GM18517 (cell line): ENCODE measurements at regions not wholly inside any gene's neighbourhood (a gene's known extent, or its start where the extent isn't known, plus 50 kb on each side); places are given as distances from the start of the nearest gene placed in this dataset.

Source experiments
- ATAC-seq: cut with Tn5 transposase; IDR thresholded peaks from one replicate; pipeline ENCODE4 v1.9.1; 2021; ENCODE audit warnings: mild to moderate bottlenecking, moderate library complexity; ENCODE audit not compliant: unreplicated experiment

- no peak for ATAC-seq
Observed at GRCh38 chr6:168886964-168887363, 366.7 kb downstream of the THBS2 start.

DNA sequence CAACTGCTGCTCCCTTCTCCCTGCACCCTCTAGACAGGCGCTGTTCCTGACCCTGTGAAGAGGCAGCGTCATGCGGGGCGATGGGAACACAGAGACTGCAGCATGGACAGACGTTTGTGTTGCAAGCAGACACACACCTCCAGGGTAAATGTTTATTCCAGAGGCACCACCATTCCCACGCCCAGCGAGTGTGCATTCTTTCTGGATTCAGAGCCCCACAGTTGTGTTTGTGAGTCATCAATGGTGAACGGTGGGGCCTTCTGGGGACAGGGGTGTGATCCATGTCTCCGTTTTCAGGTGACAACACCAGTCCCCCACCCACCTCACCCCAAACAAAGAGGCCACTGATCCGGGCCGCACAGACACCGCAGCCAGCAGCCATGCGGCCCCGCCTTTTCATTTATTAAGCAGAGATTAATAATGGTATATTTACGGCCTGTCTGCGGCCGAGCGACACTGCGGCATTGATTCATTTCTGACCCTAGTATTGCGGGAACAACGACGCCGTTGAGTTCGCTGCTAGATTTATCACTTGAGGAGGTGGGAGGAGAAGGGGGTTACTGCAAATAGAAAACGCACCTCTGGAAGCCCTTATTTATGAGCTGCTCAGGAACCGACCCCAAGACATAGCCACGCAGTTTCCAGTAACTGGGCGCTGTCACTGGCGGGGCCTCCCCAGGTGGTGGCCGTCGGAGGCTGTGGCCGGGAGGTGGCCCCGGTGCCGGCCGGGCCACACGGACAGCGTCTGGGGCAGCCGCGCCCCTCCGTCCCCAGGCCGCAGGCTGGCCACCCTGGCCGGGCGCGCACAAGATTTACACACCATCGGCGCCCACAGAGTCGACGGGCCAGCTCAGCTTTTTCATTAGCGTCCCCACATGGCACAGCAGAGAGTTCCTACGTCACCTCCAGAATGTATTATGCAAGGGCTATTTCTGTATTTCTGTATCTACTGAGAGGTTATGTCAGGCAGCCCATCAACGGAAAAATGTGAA, 367.6 kb downstream of the THBS2 start:
- ATAC-seq, result no peak

GRCh38 chr6:168885196-168885595, 368.4 kb downstream of the THBS2 start:
- no peak for ATAC-seq

- ATAC-seq, result no peak
Observed at GRCh38 chr6:168884646-168885086, 369.0 kb downstream of the THBS2 start.

GRCh38 chr6:168884050-168884645, 369.5 kb downstream of the THBS2 start:
- no peak for ATAC-seq

GRCh38 chr6:168883410-168884049, 370.1 kb downstream of the THBS2 start:
- no peak for ATAC-seq

DNA sequence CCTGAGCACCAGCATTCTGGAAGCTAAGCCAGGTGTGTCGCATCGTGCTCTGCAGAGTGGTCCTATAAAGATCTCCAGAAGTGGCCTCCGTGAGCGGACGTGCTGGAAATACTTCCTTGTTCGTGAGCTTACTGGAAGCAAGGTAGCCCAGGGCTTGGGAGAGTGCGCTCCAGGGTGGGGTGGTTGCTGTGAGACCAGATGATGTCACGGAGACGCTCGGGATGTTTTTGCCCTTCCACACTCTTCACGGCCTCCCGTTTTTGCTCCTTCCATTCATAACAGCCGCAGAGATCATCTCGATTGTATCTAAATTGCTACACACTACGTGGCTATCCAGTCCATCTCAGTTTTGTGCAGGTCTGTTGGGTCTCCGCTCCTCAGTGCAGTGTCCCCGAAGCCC, 373.4 kb downstream of the THBS2 start:
- ATAC-seq, result no peak

DNA sequence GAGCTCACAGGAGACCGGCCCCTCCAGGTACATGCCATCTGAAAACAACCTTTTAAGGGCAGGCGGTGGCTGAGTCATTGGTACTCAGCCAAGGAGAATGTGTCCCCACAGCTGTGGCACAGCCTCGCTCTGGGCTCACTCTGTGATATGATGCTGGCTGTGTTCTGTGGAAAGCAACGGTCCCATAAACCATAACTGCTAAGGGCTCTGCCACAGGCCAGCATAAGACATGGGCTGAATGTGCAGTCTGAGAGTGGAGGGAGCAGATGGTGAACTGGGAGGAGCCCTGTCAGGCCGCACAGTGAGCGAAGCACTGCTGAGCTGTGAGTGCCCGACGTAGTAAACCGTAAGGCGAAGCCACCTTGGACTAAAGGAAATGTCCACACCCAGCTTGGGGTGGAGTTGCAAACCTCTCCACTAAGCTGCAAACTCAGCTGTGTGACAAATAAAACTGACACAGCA, 375.8 kb downstream of the THBS2 start:
- ATAC-seq, result no peak

DNA sequence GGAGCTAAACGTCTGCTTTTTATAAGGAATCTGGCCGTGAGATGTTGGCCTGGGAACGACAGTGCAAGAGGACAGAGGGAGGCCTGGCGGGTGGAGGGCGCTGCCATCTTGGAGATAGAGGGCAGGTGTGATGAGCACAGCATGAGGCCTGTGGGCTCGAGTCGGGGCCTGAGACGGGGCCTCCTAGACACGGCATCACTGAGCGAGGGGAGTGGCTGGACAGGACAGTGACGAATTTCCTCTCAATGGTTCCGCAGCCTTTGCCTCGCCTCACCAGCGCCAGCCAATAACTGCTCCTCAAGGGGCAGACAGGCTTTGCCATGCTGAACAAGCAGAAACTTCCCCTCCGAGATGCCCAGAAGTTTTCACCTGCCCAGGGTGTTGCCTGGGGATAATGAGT, 376.7 kb downstream of the THBS2 start:
- ATAC-seq, result no peak

- no peak for ATAC-seq
Observed at GRCh38 chr6:168875811-168876576, 377.7 kb downstream of the THBS2 start.

- no peak for ATAC-seq
Observed at GRCh38 chr6:168874637-168875036, 379.0 kb downstream of the THBS2 start.

GRCh38 chr6:168873278-168874190, 380.1 kb downstream of the THBS2 start:
- ATAC-seq, result no peak

- no peak for ATAC-seq
Observed at GRCh38 chr6:168871642-168872315, 381.9 kb downstream of the THBS2 start.

DNA sequence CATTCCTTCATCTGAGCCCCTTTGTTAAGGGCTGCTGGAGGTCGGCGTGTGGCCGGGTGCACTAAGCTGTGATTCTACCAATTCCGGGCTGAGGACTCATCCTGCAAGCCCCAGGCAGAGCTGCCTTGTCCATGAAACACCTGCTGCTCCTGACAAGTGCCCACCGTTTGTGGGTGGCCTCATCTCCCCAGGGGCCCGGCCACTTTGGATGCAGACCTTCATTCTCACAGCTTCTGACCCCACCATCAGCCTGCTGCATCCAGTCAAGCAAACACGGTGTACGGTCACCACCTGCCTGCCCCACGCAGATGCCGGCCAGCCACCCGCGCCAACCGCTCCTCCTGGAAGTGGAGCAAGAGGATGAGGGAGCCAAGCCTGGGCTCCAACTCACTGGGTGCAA, 382.7 kb downstream of the THBS2 start:
- ATAC-seq, result no peak

- ATAC-seq, result no peak
Observed at GRCh38 chr6:168867247-168868102, 386.2 kb downstream of the THBS2 start.

DNA sequence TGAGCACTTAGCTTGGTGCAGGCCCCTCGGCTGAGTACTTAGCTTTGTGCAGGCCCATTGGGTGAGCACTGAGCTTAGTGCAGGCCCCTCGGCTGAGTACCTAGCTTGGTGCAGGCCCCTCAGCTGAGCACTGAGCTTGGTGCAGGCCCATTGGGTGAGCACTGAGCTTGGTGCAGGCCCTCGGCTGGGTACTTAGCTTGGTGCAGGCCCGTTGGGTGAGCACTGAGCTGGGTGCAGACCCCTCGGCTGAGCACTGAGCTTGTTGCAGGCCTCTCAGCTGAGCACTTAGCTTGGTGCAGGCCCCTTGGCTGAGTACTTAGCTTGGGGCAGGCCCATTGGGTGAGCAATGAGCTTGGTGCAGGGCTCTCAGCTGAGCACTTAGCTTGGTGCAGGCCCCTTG, 387.1 kb downstream of the THBS2 start:
- no peak for ATAC-seq

GRCh38 chr6:168865522-168865921, 388.1 kb downstream of the THBS2 start:
- no peak for ATAC-seq
